NB4 (cell line): ENCODE measurements at regions not wholly inside any gene's neighbourhood (a gene's known extent, or its start where the extent isn't known, plus 50 kb on each side); places are given as distances from the start of the nearest gene placed in this dataset.

ENCODE experiments used
- DNase-seq: peaks from one replicate; pipeline ENCODE4 v3.0.0; 2010; ENCODE audit warnings: low read depth
- H3K4me3 ChIP-seq: one replicate; pipeline ENCODE4 v1.5.1; 2011; ENCODE audit warnings: mild to moderate bottlenecking, low read depth, low read length, moderate library complexity
- MYC ChIP-seq: IDR thresholded peaks from 2 replicates; pipeline ENCODE4 v1.6.1; 2011; ENCODE audit warnings: low read depth, low read length
- POLR2A ChIP-seq: IDR thresholded peaks from 2 replicates; pipeline ENCODE4 v1.6.1; 2011; ENCODE audit warnings: mild to moderate bottlenecking; ENCODE audit not compliant: insufficient read length; ENCODE audit errors: extremely low read depth
- TF ChIP-seq, protein P1 (sequence below): IDR thresholded peaks from 2 replicates; pipeline ENCODE4 v1.6.1; 2011; ENCODE audit warnings: low read depth, low read length
- TF ChIP-seq, protein P2 (sequence below): IDR thresholded peaks from one replicate; pipeline ENCODE4 v1.5.1; 2012; ENCODE audit warnings: low read depth, low read length

- H3K4me3 ChIP-seq = no peak overlapping the region
- no peak for DNase-seq
- TF ChIP-seq MYC (no peak), POLR2A (no peak)
- TF ChIP-seq, protein P1, sequence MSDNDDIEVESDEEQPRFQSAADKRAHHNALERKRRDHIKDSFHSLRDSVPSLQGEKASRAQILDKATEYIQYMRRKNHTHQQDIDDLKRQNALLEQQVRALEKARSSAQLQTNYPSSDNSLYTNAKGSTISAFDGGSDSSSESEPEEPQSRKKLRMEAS = no peak
- TF ChIP-seq, protein P2, sequence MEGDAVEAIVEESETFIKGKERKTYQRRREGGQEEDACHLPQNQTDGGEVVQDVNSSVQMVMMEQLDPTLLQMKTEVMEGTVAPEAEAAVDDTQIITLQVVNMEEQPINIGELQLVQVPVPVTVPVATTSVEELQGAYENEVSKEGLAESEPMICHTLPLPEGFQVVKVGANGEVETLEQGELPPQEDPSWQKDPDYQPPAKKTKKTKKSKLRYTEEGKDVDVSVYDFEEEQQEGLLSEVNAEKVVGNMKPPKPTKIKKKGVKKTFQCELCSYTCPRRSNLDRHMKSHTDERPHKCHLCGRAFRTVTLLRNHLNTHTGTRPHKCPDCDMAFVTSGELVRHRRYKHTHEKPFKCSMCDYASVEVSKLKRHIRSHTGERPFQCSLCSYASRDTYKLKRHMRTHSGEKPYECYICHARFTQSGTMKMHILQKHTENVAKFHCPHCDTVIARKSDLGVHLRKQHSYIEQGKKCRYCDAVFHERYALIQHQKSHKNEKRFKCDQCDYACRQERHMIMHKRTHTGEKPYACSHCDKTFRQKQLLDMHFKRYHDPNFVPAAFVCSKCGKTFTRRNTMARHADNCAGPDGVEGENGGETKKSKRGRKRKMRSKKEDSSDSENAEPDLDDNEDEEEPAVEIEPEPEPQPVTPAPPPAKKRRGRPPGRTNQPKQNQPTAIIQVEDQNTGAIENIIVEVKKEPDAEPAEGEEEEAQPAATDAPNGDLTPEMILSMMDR = no peak
Observed at GRCh38 chr5:74138721-74139120, 501.8 kb downstream of the ENC1 start.

GRCh38 chr5:74136276-74136825 lies 504.2 kb downstream of the ENC1 start:
- H3K4me3 ChIP-seq = no peak overlapping the region
- TF ChIP-seq POLR2A = no peak
- TF ChIP-seq, protein P1 = no peak
- no peak for TF ChIP-seq MYC
- TF ChIP-seq, protein P2 = no peak
- no peak for DNase-seq

- no peak for TF ChIP-seq POLR2A
- no peak overlapping the region for H3K4me3 ChIP-seq
- DNase-seq = no peak
Observed at GRCh38 chr5:74135033-74135432, 505.5 kb downstream of the ENC1 start.

DNA sequence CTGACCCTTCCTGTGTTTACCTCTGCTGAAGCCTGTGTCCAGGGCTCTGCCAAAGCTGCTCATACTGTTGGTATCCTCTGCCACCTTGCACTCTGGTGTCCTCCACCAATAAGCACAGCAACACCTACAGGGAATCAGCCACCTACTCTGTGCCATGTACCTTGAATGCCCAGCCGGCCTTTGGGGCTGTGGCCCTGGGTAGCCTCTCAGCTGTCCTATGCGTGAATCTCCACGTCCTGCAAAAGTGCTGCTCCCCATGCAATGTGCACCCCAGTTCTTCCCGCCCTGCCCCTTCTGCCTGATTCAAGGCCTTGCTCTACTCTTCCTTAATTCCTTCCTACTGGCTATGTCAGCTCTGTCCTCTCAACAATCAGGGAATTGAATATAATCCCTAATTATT lies 506.5 kb downstream of the ARHGEF28 start:
- no peak for DNase-seq
- TF ChIP-seq, protein P1 = no peak
- TF ChIP-seq POLR2A (no peak), MYC (no peak)
- TF ChIP-seq, protein P2 = no peak
- no peak overlapping the region for H3K4me3 ChIP-seq

DNA sequence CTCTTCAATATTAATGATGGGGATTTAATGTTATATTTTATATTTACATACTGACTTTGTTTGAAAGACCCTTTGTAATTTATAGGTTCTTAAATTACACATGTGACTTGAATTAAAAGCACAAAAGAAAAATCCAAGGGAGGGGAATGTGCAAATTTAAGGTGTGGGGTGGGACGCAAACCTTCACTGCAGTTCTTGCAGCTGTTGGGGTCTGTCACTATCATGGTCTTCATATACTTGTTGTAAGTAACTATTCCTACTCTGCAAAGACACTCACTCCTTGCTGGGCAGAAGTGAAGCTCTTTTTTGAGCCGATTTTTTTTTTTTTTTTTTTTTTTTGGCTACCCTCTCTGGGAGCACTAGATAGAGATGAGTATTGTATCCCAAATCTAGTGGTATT lies 505.3 kb downstream of the ARHGEF28 start:
- H3K4me3 ChIP-seq = no peak overlapping the region
- TF ChIP-seq, protein P2 = no peak
- TF ChIP-seq MYC (no peak), POLR2A (no peak)
- TF ChIP-seq, protein P1 = no peak
- DNase-seq = no peak

DNA sequence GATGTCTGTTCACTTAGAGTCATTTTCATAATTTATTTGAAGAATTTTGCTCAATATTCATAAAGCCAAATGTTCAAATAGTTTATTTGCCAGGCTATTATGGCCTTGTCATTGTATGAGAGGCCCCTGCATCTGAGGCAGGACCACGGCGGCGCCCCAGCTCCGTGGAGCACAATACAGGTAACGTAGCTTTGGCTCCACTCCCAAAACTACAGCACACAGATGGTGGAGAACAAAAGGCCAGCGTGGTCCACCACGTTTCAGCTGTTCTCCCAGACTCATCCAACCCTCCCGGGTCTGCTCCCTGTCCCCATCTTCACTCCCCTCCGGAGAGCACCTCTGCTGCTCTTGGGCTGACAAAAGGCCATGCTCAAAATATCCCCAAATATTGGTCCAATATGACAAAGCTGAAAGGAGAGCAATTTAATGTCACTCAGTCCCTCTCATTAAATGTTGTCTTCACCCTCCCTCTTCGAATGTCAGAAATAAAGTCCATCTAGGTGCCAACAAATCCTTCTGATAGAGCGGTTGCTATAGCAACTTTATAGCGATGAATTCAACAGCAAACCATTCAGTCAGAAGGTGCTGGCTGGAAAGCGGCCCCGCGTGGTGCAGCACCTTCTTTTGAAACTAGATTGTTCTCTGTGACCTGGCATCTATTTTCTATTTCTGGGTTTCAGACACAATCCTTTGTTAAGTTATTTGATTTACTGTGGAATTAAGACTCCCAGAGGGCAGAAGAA lies 504.3 kb downstream of the ARHGEF28 start:
- DNase-seq = no peak
- TF ChIP-seq, protein P2 = no peak
- TF ChIP-seq POLR2A (no peak), MYC (no peak)
- TF ChIP-seq, protein P1 = no peak
- H3K4me3 ChIP-seq = no peak overlapping the region
